NCI-H510A (cell line): ENCODE measurements at regions not wholly inside any gene's neighbourhood (a gene's known extent, or its start where the extent isn't known, plus 50 kb on each side); places are given as distances from the start of the nearest gene placed in this dataset.

ENCODE experiments used
- DNase-seq: peaks from one replicate; lab custom pipeline; 2025; lab: John Stamatoyannopoulos, UW

DNA sequence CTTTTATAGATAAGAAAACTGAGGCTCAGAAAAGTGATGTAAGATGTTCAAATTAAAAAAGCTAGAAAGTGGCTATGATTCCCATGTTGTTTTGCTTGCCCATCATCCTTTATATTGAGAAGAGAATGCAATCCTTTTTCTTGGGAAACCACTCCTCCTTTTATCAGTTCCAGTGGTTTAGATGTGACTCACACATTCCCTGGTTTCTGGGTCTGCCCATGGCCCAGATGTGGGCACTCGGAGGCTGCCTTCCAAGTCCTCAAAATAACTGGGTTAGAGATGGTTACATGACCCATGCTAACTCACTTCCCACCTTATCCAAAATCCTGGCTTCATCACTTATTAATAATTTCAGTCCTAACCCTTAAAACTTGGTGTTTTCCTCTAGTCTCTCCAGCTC lies 550.0 kb downstream of the MDFIC start:
- no peak for DNase-seq

DNA sequence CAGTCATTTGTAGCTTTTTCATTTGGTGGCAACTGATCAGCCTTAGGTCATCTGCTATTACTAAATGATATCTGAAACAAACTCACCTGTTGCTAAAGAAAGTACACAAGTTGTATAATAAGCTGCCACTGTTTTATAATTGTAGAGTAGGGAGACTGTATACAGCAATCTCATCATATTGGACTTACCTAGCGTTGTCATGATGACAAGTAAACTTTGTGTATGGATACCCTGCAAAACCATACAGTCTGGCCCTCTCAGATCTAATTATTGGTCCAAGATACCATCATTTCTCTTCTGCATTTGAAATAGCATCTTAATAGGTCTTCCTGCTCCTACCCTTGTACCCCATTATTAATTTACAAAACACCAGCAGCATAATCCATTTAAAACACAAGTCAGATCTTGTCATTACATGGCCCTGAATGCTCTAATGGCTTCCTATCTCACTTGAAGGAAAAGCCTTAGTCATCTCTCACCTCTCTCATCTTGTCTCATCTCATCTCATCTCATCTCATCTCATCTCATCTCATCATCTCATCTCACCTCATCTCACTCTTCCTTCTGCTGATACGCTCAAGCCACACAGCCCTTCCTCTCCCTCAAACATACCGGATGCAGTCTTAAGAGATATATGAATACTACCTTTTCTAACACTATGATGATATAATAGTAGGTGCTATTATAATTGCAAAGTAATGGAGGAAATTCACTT lies 540.6 kb downstream of the MDFIC start:
- DNase-seq, result no peak

DNA sequence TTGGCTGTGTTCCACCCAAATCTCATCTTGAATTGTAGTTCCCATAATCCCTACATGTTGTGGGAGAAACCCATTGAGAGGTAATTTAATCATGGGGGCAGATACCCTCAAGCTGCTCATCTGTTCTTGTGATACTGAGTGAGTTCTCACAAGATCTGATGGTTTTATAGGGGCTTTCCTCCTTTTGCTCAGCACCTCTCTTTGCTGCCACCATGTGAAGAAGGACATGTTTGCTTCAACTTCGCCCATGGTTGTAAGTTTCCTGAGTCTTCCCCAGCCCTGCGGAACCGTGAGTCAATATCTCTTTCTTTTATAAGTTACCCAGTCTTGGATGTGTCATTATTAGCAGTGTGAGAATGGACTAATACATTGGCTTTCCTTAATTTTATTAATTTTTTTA lies 527.8 kb downstream of the MDFIC start:
- DNase-seq, result no peak

DNA sequence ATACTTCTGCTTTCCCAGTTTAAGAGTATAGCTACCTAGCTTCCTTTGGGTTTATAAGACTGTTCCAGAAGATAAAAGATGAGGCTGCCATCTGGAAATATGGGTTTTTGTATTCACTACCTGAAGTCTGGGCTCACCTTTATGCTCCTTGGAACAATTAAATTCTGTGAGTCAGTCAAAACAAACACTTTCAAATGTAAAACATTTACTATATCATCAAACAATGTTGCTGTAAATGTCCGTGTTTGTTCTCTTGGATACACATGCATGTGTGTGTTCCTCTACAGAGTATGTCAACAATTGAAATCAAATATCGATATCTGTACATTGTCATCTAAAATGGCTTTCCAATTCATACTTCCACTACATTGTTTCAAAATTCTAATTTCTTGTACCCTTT lies 525.6 kb downstream of the MDFIC start:
- no peak for DNase-seq

DNA sequence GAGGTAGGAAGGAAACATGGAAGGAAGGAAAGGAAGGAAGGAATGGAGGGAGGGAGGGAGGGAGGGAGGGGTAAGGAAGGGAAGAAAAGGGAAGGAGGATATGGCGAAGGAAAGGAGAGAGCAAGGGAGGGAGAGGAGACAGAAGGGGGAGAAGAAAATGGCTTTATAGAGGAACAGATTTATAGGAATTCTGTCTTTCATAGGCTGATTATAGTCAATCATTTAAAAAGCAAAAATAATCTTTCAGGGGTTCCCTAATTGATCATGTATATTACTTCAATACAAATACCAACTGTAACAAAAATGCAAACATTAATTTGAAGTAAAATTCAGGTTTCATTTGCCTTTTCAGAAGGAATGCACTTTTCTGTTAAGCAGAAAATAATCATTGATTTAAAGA lies 519.1 kb downstream of the MDFIC start:
- DNase-seq, result no peak

DNA sequence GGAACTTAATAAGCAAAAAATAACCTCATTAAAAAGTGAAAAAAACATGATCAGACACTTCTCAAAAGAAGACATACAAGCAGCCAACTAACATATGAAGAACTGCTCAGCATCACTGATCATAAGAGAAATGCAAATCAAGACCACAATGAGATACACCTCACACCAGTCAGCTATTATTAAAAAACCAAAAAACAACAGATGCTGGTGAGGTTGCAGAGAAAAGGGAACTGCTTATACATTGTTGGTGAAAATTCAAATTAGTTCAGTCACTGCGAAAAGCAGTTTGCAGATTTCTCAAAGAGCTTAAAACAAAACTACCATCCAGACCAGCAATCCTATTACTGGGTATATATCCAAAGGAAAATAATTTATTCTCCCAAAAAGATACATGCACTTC lies 513.3 kb downstream of the MDFIC start:
- no peak for DNase-seq

DNA sequence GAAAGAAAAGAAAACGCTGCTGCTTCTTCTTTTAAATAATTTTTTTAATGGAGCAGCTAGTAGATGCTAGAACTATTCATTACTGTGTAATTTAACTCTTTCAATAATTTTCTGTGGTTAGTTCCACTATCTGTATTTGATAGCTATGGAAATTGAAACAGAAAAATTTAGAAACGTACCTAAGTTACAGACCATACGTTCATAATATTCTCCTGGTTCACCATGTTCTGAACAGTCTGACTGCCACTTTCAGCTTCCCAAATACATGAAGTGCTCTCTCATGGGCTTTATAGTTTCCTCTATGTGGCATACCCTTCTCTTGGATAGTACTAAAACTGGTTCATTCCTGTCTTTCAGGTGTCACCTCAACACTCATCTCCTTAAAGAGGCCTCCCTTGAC lies 508.0 kb downstream of the MDFIC start:
- no peak for DNase-seq

DNA sequence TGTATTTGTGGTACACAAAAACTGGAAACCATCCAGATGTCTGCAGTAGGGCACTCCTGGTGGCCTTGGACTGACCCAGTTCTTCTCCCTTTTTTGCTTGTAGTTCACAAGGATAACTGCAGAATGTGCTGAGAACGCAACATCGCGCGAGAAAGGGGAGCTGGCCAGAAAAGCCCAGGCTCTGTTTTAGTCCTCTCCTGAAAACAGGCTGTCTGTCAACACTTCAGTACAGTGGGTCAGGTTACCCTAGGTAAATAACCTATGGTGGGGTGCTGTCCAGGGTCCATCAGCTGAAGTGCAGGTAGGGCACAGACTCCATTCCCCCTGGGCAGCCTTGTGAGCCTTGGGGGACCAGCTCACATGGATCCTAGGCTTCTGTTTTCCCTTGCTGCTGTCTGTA lies 495.8 kb downstream of the MDFIC start:
- DNase-seq, result peak; percentile 7

DNA sequence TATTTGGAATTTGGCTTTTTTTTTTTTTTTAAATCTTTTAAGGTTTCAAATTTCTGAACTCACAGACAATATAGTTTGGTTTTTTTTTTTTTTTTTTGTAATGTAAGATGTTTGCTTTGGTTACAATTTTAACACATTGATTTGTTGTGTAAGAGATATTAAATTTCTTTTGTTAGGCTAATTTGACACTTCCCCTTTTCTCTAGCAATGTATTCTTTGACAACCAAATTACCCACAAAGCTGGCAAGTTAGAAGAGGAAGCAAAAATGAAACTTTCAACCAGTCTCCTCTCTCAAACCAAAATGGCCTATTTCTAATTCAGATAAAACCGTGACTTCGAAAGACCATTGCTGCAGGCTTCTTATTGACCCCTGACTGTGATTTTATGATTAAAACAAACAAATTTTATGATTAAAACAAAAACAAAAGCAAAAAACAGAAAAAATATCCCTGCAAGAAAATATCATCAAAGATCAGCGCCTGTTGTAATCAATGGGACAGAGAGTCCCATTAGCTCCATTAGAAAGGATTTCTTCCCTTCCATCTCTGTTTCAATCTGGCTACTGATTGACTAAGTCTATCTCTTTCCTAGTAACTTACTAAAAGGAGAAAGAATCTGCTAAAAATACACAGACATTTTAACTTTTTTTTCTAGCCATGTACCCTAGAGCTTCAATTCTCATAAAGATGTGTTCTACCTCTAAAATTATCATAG lies 489.2 kb downstream of the MDFIC start:
- DNase-seq, result no peak

DNA sequence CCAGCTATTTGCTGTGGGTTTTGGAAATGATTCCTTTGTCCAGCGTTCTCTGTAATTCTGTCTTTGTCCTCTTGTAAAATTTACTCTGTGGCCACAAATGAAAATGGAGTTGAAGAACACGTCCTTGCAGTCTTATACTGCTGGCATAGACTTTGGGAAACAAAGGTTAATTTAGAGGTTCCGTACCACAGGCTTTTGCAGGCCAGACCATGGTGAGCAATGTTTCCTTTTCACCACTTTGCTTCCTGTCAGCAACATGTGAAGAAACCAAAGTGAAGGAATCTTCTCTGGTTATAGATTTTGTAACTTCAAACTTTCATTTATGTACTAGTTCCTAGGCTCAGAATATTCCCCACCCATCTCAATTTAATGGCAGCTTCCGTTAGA lies 488.5 kb downstream of the MDFIC start:
- no peak for DNase-seq

DNA sequence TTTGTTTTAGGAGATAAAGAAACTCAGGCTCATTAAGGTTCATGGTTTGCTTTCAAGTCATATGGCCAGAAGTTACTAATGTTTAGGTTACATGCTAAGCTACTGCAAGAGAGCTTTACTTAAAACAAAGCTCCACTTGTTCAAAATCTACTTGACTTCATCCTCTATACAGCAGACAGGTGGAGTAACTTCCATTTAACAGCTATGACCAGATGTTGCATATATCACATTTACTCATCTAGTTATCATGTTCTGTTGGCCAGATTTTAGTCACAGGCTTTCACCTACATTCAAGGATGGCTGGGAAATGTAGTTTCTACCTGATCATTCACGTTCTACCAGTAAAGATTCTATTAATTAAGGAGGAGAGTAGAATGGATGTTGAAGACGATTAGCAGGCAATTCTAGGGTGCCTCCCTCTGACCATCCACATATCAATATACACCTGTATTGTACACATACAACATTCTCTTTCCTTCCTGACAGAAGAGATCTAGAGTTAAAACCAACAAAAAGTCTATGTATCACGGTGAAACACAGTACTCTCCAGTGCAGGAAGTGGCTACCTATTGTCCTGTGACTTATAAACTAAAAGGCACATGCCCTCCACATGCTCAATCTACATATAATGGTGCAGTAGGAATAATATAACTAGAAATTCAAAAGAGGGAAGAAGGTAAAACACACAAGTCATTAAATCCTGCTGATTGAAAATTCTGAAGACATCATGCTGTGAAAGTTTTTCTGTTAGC lies 488.0 kb downstream of the MDFIC start:
- DNase-seq, result no peak

DNA sequence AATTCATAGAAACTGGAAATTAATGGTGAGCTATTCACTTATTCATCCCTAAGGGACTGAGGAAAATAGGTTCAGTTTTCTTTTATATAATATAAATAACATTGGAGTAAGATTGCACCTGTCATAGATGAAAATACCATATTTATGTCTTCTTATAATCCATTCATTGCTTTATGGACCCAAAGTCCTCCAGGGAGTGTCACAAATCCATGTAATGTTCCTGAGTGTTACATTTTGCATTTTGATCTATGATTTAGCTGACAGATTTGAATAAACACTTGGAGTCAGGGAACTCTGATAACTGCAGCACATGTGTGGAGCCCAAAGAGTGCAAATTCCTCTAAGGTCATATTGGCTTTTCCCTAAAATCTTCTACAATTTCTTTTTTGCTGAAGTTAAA lies 484.3 kb downstream of the MDFIC start:
- no peak for DNase-seq

DNA sequence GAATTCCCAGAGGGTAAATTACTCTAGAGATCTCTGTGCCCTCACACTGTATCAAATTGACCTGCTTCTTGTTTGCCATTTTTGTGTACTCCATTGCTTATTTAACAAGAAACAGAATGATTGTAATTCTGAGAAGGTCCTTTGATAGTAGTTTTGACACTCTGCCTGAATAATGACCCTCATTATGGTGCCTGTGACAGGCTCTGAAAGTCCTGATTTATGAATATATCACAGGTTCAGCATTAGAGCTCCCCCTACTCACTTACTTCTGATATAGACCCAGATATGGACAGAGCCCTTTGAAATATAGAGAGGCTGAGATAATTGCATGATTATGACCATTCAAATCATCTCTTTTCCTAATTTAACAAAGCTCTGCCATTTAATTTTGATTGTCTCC lies 465.2 kb downstream of the MDFIC start:
- DNase-seq, result no peak

DNA sequence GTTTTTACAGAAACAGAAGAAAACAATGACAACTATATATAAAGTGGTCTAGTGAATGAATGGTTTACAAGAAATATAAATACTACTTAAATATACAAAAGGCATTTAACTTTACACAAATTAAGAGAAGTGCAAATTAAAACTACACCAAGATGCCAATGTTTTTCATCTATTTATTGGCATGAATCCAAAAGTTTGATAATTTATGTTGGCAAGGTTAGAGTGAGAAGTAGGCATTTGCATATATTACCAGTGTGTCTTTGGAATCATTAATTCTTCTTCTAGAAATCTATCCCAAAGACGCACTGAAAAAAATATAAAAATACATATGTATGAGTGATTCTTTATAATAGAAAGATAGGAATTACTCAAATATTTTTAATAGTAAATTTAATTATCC lies 457.4 kb downstream of the MDFIC start:
- DNase-seq, result no peak

DNA sequence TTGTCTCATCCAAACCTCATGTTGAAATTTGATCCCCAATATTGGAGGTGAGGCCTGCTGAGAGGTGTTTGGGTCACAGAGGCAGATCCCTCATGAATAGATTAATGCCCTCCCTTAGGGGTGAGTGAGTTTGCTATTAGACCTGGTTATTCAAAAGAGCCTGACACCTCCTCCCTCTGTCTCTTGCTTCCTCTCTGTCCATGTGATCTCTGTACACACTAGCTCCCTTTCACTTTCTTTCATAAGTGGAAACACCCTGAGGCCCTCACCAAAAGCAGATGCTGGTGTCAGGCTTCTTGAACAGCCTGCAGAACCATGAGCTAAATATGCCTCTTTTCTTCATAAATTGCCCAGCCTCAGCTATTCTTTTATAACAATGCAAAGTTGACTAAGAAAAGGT lies 447.1 kb downstream of the MDFIC start:
- DNase-seq, result no peak

DNA sequence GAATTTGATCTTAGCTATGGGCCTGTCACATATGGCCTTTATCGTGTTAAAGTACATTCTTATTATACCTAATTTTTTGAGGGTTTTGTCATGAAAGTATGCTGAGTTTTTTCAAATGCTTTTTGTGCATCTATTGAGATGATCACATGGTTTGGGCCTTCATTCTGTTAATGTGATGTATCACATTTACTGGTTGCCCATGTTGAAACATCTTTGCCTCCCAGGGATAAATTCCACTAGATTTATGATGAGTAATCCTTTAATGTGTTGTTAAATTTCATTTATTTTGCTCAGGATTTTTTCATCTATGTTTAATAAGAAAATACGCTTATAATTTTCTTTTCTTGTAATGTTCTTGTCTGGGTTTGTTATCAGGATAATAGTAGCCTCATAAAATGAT lies 442.0 kb downstream of the MDFIC start:
- DNase-seq, result no peak

DNA sequence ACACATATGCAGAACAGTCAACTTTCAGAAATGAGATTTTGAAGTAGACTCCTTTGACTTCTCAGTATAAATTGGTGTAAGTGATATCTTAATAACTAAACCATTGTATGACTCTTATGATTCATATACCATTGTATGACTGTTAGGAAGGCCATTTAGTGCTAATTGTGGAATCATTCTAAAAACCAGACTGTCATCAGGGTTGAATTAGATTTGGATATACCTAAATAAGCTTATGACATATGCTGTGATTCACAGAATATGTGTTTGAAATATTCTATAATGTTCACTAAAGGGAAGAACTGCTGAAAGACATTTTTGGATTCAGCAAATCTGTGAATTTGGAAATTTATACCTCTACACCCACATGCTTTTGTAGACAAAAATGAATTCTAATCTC lies 438.1 kb downstream of the MDFIC start:
- no peak for DNase-seq

DNA sequence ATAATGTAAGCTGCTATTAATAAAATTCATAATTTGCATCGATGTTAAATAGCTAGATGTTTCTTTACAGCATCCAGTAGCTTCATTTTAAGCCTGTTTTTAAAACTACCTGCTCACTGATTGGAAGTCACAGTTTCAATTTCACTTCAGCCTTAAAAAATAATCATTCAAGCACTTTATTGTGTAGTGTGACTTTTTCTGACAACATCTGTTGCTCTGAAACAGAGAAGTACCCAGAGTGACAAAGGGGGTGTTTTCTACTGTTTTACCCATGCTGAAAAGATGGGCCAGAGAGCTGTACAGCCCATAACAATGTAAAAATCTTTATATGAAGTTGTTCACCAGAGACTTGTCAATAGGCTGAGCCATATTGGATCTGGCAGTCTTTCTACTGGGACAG lies 437.2 kb downstream of the MDFIC start:
- no peak for DNase-seq

DNA sequence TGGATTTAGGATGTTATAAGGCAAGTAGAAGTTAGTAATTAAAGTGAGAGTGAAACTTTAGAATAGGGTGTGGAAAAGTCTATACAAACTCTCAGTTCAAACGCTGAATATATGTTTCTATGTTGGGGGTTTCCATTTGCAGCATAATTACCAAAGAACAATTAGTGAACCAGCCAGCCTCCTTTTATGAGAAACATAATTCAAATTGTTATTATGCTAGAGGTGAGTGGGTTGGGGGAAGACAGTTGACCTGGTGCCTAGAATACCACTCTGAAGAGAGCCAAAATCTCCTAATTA lies 435.8 kb downstream of the MDFIC start:
- no peak for DNase-seq

DNA sequence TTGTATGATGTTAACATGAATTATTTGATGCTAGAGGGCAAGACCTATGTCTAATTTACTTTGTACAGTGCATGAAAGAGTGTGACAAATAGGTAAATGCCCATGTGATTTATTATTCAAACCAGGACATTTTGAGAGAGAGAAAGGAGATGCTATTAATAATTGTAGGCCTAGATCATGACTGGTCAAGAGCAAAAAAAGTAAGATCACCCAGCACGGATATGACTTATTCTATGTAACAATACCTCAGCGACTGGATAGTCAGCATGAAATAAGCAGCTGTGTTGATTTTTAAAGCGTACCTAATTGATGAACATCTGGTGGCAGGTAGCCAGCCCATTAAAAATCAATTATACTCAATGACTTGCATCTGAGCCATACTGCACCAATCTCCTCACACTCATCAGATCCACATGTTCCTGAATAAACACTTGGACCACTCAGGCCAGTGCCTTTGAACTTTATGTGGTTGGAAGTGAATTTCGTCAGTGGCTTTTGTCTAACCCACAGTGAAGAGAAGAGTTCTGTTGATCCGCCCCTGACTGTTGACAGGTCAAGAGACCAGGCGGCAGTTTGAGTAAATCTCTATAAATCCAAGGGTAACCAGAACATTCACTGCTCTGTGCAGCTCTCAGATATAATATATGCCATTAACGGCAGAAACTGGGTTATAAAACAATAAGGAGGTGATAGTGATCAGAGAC lies 435.3 kb downstream of the MDFIC start:
- peak; percentile 60 for DNase-seq

DNA sequence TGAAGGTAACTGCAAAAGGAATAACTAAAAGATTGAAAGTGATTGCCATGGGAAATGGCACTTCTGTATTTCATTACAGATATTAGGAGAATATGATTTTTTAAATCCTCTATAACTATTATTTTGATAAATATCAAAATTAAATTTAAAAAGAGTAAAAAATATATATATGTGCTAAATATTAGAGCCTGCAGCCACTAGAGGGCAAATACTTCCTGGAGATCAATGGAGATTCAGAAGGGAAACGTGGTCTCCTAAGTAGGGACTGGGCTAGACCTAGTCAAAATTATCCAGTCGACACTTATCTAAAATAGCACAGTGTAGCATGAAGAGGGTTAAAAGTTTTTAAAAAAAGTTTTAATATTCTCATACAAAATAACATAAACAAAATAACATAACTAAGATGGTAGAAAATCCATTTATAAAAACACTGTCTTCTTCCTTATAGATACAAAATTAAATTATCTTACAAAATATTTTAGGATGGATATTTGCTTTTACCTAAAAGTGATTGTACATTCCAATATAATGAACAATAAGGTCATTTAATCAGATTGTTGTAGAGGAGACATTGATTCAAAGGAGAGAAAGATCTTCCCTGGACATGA lies 434.3 kb downstream of the MDFIC start:
- no peak for DNase-seq

DNA sequence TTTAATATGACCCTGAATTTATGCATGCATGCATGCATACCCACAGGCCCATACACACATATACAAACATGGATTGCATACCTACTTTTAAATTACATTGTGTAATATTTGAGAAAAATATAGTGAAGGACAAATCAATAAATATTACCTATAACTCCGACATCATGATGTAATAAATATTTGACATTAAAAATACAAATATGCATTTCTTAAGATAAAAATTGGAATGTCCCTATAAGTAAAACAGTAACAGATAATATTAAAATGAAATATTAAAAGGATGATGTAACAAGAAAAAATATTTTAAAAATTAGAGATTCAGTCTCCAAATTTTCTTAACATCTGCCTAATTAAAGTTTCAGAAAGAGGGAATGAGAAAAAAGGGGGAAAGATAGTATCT lies 433.0 kb downstream of the MDFIC start:
- no peak for DNase-seq

DNA sequence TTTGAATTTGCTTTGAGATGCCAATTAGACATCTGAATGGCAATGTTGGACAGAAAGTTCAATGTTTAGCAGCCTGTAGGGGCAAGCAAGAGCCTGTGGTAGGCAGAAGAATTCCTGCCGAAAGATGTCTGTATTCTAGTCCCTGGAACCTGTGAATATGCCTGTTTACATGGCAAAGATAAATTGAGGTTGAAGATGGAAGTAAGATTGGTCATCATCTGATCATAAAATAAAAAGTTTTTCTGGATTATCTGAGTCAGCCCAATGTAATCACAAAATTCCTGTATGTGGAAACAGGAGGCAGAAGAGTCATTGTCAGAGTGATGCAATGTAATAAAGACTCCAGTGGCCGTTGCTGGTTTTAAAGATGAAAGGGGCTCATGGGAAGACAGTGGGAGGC lies 430.5 kb downstream of the MDFIC start:
- no peak for DNase-seq
